GM12874 (cell line): ENCODE measurements at regions not wholly inside any gene's neighbourhood (a gene's known extent, or its start where the extent isn't known, plus 50 kb on each side); places are given as distances from the start of the nearest gene placed in this dataset.

Experiments used
- TF ChIP-seq, protein P1 (sequence below): IDR thresholded peaks from 2 replicates; pipeline ENCODE4 v1.5.1; 2011; ENCODE audit warnings: low read depth, mild to moderate bottlenecking, control low read depth, low read length, moderate library complexity; ENCODE audit not compliant: insufficient read depth

DNA sequence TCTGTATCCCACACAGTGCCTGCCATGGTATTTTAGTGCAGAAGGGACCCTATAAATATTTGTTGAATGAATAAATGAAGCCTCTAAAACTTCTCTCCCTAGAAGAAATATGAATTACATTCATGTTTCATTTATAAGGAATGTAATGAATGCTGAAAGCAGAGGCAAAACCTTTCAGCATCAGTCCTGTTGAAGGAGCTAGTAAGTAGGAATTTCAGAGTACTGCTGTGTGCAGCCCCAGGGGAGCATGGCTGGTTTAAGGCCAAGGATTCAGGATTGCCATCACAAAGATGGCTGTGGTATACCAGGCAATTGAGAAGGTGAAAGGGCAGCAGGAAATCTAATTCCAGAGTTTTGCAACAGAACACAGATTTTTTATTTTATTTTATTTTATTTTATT, 1131.4 kb downstream of the IGSF11 start:
- TF ChIP-seq, protein P1, sequence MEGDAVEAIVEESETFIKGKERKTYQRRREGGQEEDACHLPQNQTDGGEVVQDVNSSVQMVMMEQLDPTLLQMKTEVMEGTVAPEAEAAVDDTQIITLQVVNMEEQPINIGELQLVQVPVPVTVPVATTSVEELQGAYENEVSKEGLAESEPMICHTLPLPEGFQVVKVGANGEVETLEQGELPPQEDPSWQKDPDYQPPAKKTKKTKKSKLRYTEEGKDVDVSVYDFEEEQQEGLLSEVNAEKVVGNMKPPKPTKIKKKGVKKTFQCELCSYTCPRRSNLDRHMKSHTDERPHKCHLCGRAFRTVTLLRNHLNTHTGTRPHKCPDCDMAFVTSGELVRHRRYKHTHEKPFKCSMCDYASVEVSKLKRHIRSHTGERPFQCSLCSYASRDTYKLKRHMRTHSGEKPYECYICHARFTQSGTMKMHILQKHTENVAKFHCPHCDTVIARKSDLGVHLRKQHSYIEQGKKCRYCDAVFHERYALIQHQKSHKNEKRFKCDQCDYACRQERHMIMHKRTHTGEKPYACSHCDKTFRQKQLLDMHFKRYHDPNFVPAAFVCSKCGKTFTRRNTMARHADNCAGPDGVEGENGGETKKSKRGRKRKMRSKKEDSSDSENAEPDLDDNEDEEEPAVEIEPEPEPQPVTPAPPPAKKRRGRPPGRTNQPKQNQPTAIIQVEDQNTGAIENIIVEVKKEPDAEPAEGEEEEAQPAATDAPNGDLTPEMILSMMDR: no peak

DNA sequence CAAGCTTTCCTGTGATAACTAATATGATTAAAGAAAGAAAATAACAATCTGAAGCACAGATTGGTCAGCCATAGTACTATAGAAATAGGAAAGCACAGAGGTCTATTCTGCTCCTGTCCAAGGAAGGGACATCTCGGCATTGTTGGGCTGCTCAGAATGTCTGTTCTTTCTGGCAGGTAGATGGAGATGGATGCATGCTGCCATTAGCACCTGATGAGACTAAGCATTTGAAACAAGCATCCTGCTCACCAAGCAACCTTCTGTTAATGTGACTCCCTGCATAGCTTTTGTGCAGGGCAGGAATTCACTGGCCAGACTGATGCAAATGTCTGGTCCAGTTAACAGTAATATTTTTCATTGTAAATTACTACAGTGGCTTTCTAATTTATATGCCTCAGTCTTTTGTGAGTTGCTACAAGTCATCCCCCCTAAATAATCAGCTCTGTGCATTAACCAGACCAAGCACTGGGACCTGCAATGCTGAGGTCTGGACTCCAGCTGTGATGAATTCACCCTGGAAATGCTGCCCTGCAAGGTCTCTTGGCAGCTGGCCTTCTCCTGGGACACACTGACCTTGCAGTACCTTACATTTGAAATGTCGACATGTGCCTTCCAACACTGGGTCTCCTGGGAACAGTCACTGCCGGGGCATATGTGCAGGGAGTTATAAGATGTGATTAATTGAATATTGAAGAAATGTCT, 1123.7 kb downstream of the IGSF11 start:
- TF ChIP-seq, protein P1: no peak

DNA sequence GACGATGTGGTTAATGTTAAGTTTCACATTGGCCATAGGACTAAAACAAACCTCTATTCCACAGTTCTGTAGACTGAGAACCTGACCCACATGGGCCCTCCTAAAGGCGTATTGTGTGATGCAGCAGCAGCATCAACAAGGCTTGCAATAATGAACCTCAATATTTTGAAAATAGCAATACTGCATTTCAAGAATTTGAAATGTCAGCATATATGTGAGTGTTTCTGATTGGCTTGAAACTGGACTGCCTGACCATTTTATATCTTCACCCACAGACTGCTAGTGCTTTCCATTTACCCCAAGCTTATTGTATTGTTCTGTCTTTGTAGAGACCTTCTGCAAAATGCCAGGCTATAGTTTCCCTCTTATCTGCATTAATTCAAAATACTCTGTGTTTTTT, 1122.3 kb downstream of the IGSF11 start:
- TF ChIP-seq, protein P1: no peak

DNA sequence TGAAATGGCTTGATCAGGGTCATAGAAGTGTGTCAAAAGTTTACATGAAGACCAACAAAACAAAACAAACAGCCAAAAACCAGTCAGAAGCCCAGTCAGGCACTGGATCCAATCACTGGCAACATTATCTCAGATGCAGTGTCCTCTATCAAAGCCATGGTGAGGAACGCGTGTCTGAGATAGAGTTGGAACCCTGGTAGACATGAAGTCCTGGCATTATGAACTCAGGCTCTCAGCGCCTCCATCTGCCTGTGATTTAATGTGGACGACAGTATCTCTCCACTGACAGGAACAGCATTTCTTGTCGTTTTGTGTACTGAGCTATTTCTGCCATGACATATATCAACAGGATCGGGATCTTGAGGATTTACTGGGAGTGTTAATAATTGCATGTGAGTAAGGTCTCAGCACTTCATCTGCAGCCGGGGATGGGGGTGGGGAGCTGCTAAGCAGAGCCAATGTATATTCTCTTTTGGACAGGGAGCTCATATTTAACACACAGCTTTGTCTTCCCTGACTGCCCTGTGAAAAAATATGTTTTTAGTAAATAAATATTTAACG, 1120.0 kb downstream of the IGSF11 start:
- TF ChIP-seq, protein P1: no peak

DNA sequence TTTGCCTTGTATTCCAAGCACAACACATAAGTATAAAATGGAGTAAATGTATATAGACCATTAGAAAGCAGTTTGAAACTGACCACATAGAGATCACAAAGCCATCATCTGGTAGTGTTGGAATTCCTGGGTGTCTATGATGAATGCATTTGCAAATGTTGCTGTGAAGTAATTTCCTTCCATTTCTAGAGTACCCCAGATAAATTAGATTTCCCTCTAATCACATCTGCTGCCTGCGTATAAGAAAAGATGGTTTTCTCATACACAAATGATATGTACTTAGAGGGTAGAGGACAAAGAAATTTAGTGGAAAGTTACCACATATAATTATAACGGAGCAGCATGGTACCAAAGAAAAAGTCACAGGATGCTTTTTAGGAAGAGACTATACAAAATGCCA, 1117.8 kb downstream of the IGSF11 start:
- TF ChIP-seq, protein P1: no peak

DNA sequence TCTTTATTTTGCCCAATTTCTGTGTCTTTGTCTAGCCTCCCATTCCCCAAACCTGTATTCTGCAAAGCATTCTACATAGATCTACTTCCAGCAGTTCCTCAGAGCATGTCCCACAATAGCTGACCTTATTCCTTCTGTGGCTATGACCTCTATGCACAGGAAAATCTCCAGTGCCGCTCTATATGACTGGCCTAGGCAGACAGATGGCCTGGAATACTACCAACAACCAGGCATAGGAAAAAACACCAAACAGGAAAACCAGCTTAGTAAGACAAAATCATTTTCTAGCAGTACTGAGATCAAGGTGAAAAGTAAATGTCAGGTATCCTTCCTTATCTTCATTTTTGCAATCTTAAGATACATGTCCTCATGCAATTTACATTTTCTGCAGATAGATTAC, 1115.0 kb downstream of the IGSF11 start:
- TF ChIP-seq, protein P1: no peak

DNA sequence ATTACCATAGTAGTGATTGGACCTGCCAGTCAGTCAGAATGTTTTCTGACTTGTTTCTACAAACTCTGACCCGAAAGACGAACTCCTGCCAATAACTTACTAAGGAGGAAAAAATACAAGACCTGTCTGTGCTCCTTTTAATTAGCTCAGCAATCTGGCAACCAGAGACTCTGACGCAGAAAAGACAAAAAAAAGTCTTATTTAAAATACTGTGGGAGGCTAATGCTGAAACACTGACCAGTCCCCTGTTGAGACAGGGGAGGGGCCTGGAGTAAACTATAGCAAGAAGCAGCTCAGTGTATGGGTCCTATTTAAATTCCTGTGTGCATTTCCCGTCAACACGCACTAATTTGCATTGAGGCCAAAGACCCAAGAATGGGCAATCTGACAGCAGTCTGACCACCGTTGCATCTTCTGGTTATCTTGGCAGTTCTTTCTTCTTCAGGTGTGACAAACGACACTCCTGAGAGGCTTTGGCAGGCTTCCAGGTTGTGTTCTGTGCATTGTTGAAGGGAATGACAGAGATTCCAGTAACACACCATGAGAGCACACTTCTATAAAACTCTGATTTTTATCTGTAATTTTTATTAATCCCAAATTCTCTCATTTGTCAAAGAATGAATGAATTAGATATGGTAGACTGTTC, 1114.3 kb downstream of the IGSF11 start:
- TF ChIP-seq, protein P1: no peak
